CD4-positive, alpha-beta T cell (primary cell): ENCODE measurements at regions not wholly inside any gene's neighbourhood (a gene's known extent, or its start where the extent isn't known, plus 50 kb on each side); places are given as distances from the start of the nearest gene placed in this dataset.

ENCODE experiments used
- ATAC-seq: fragments of 200-7000 bp; cut with Tn5 transposase; one replicate; pipeline ENCODE4 v1.10.0; 2022; ENCODE audit warnings: mild to moderate bottlenecking; ENCODE audit not compliant: poor library complexity
- CTCF ChIA-PET: fragments of 350-600 bp; sonication (Branson Sonifier 250); formaldehyde crosslinking; loops from one replicate; lab custom pipeline; 2021; ENCODE audit warnings: antibody characterized with exemption, inconsistent platforms; lab: Charles Lee
- POLR2A ChIA-PET: fragments of 350-600 bp; sonication (Branson Sonifier 250); formaldehyde crosslinking; loops from one replicate; lab custom pipeline; 2021; ENCODE audit warnings: antibody characterized with exemption, inconsistent platforms; lab: Charles Lee
- DNase-seq, 14 experiments: peaks; one replicate each; pipeline ENCODE4 v3.0.0-alpha.2; 2013 to 2020; ENCODE audit warnings: mixed read lengths in 2 of 14
- H3K27ac ChIP-seq, 2 donors: one replicate each; pipeline versions ENCODE4 v1.5.1 to v1.7.0; 2013; ENCODE audit warnings: low read length in 2 of 2, low read depth in 1 of 2, mild to moderate bottlenecking in 1 of 2
- H3K27me3 ChIP-seq, 2 experiments: 1 replicate in 1 of 2; 2 replicates in 1 of 2; pipeline versions ENCODE4 v1.6.1 to v1.7.0; 2013; ENCODE audit warnings: low read length in 2 of 2, control low read depth in 1 of 2, mild to moderate bottlenecking in 1 of 2, moderate library complexity in 1 of 2; ENCODE audit not compliant: insufficient read depth in 2 of 2, control insufficient read depth in 1 of 2
- H3K36me3 ChIP-seq: one replicate; pipeline ENCODE4 v1.6.1; 2013; ENCODE audit warnings: low read length, control low read depth; ENCODE audit not compliant: insufficient read depth
- H3K4me1 ChIP-seq: one replicate; pipeline ENCODE4 v1.6.1; 2013; ENCODE audit warnings: low read length, control low read depth; ENCODE audit not compliant: insufficient read depth
- H3K4me3 ChIP-seq: one replicate; pipeline ENCODE4 v1.5.1; 2013; ENCODE audit warnings: mild to moderate bottlenecking, low read length, moderate library complexity
- H3K9me3 ChIP-seq, 2 experiments: 1 replicate in 1 of 2; 2 replicates in 1 of 2; pipeline versions ENCODE4 v1.6.1 to v1.7.0; 2013; ENCODE audit warnings: low read length in 2 of 2, mild to moderate bottlenecking in 2 of 2, control low read depth in 1 of 2, moderate library complexity in 1 of 2; ENCODE audit not compliant: control insufficient read depth in 1 of 2, insufficient read depth in 1 of 2
- H3K27ac Mint-ChIP-seq: one replicate; pipeline ENCODE4 v1.8.0; 2020; ENCODE audit warnings: mixed read lengths
- H3K27me3 Mint-ChIP-seq: one replicate; pipeline ENCODE4 v1.8.0; 2021; ENCODE audit warnings: mixed read lengths
- H3K36me3 Mint-ChIP-seq: one replicate; pipeline ENCODE4 v1.8.0; 2021; ENCODE audit warnings: low read depth, mixed read lengths
- H3K4me1 Mint-ChIP-seq: one replicate; pipeline ENCODE4 v1.8.0; 2021; ENCODE audit warnings: low read depth, mixed read lengths
- H3K4me3 Mint-ChIP-seq: one replicate; pipeline ENCODE4 v1.8.0; 2020; ENCODE audit warnings: mild to moderate bottlenecking, mixed read lengths
- H3K9me3 Mint-ChIP-seq: one replicate; pipeline ENCODE4 v1.8.0; 2020; ENCODE audit warnings: mixed read lengths
- CTCF ChIP-seq: fragments of 200-600 bp; IDR thresholded peaks from one replicate; pipeline ENCODE4 v1.8.0; 2022; ENCODE audit warnings: antibody characterized with exemption, mild to moderate bottlenecking
- intact Hi-C, 2 experiments: fragments of 100-400 bp; cut with DNase I in 1 of 2; cut with micrococcal nuclease in 1 of 2; formaldehyde crosslinking; loops; one replicate each; pipeline versions ENCODE4 v1.15.1 to v1.9.0; 2023 to 2025; cut with DNase I, micrococcal nuclease

- ATAC-seq (no peak), DNase-seq (no peak)
- Histone ChIP-seq H3K36me3 (no peaks in the 10 kb centered on the region), H3K4me3 (no peak overlapping the region), H3K4me1 (no peaks in the 10 kb centered on the region), H3K9me3 (peaks cover 0 to 4% of the 10 kb centered on the region in 2 experiments), H3K27me3 (no peaks in the 10 kb centered on the region), H3K27ac (no peak overlapping the region)
- ChIA-PET POLR2A (no interaction called here), CTCF (no interaction called here)
- Mint-ChIP-seq H3K27ac (no peak overlapping the region), H3K9me3 (no peaks in the 10 kb centered on the region), H3K27me3 (no peaks in the 10 kb centered on the region), H3K36me3 (no peaks in the 10 kb centered on the region), H3K4me1 (no peaks in the 10 kb centered on the region), H3K4me3 (no peak overlapping the region)
- TF ChIP-seq CTCF, result no peak
- intact Hi-C loops, result no loop called here
These were observed 2086.5 kb upstream of the TENM3 start for GRCh38 chr4:180156684-180157083.

GRCh38 chr4:180160195-180160983, 2082.8 kb upstream of the TENM3 start:
- intact Hi-C loops, result no loop called here
- H3K36me3 ChIP-seq, result no peaks in the 10 kb centered on the region
- POLR2A ChIA-PET, result no interaction called here
- H3K36me3 Mint-ChIP-seq, result no peaks in the 10 kb centered on the region
- no peaks in the 10 kb centered on the region for H3K9me3 Mint-ChIP-seq
- no peaks in the 10 kb centered on the region for H3K4me1 ChIP-seq
- TF ChIP-seq CTCF, result no peak
- DNase-seq, result no peak
- H3K27me3 ChIP-seq, result no peaks in the 10 kb centered on the region
- H3K27ac ChIP-seq, result no peak overlapping the region
- no peak overlapping the region for H3K4me3 Mint-ChIP-seq
- no peak overlapping the region for H3K27ac Mint-ChIP-seq
- CTCF ChIA-PET, result no interaction called here
- H3K9me3 ChIP-seq, result no peaks in the 10 kb centered on the region
- no peak overlapping the region for H3K4me3 ChIP-seq
- H3K4me1 Mint-ChIP-seq, result no peaks in the 10 kb centered on the region
- ATAC-seq, result no peak
- no peaks in the 10 kb centered on the region for H3K27me3 Mint-ChIP-seq

- POLR2A ChIA-PET, result no interaction called here
- no peaks in the 10 kb centered on the region for H3K36me3 Mint-ChIP-seq
These were observed 2078.4 kb upstream of the TENM3 start for GRCh38 chr4:180164799-180165198.

More at GRCh38 chr4:180164799-180165198, 2078.4 kb upstream of the TENM3 start:
- Histone ChIP-seq H3K36me3 (no peaks in the 10 kb centered on the region), H3K4me1 (no peaks in the 10 kb centered on the region), H3K27ac (no peak overlapping the region), H3K4me3 (no peak overlapping the region), H3K27me3 (no peaks in the 10 kb centered on the region), H3K9me3 (no peaks in the 10 kb centered on the region)
- Mint-ChIP-seq H3K4me1 (no peaks in the 10 kb centered on the region), H3K9me3 (no peaks in the 10 kb centered on the region), H3K27me3 (no peaks in the 10 kb centered on the region), H3K27ac (no peak overlapping the region), H3K4me3 (no peak overlapping the region)
- intact Hi-C loops, result no loop called here
- TF ChIP-seq CTCF, result no peak
- ATAC-seq (no peak), DNase-seq (no peak)
- CTCF ChIA-PET, result no interaction called here
